MCF 10A (cell line): ENCODE measurements at regions not wholly inside any gene's neighbourhood (a gene's known extent, or its start where the extent isn't known, plus 50 kb on each side); places are given as distances from the start of the nearest gene placed in this dataset.

Experiments used
- BruUV-seq: library from RNA; stranded (reverse); fragments of 400-500 nt; replicated peaks from 2 replicates; lab custom pipeline; 2021; lab: Mats Ljungman, UMichigan
- CTCF ChIA-PET: fragments of 300-600 bp; sonication (Branson Sonifier 250); formaldehyde crosslinking; extraction: SDS; loops from one replicate; lab custom pipeline; 2021; ENCODE audit warnings: antibody characterized with exemption, inconsistent platforms; lab: Yijun Ruan, JAX
- POLR2A ChIA-PET: fragments of 300-600, 350-650 bp; sonication (Branson Sonifier 250); formaldehyde crosslinking; extraction: SDS; loops from one replicate; lab custom pipeline; 2020; ENCODE audit warnings: antibody characterized with exemption, inconsistent platforms; lab: Yijun Ruan, JAX
- DNase-seq: peaks from one replicate; pipeline ENCODE4 v3.0.0-alpha.2; 2018; ENCODE audit not compliant: unreplicated experiment
- H3K27ac Mint-ChIP-seq: one replicate; pipeline ENCODE4 v1.8.0; 2022; ENCODE audit warnings: mild to moderate bottlenecking, low read depth, mixed read lengths; ENCODE audit not compliant: unreplicated experiment
- H3K27me3 Mint-ChIP-seq: one replicate; pipeline ENCODE4 v1.8.0; 2022; ENCODE audit warnings: mixed read lengths; ENCODE audit not compliant: insufficient read depth, unreplicated experiment
- H3K36me3 Mint-ChIP-seq: one replicate; pipeline ENCODE4 v1.8.0; 2022; ENCODE audit warnings: mild to moderate bottlenecking, moderate library complexity, mixed read lengths; ENCODE audit not compliant: insufficient read depth, unreplicated experiment
- H3K4me1 Mint-ChIP-seq: one replicate; pipeline ENCODE4 v1.8.0; 2022; ENCODE audit warnings: mixed read lengths; ENCODE audit not compliant: insufficient read depth, unreplicated experiment
- H3K4me3 Mint-ChIP-seq: one replicate; pipeline ENCODE4 v1.8.0; 2022; ENCODE audit warnings: mild to moderate bottlenecking, moderate library complexity, mixed read lengths; ENCODE audit not compliant: unreplicated experiment
- H3K9me3 Mint-ChIP-seq: one replicate; pipeline ENCODE4 v1.8.0; 2022; ENCODE audit warnings: mixed read lengths; ENCODE audit not compliant: unreplicated experiment
- intact Hi-C: fragments of 100-400 bp; cut with micrococcal nuclease; formaldehyde crosslinking; loops from 2 replicates; pipeline ENCODE4 v1.14.1; 2022
- TF ChIP-seq, protein P1 (sequence below): fragments of 200-600 bp; IDR thresholded peaks from one replicate; pipeline ENCODE4 v1.8.0; 2022; ENCODE audit warnings: antibody characterized with exemption, mild to moderate bottlenecking; ENCODE audit not compliant: unreplicated experiment

DNA sequence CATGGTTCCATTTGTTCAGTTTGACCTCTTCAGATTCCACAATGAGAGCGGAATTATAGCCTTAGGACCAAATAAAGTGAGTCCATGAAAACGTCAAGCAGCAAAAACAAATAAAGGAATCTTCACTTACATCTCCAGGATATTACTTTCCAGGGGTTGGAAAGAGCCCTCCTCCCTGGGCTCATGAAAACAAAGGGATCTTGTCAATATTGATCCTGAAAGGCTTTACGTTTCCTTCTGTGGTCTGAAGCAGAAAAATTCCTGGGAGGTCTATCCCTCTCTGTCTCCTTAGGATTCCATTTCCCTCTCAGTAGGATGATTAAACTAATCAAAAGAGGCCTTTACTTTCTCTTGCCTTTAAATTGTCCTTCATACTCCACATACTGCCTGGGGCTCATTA is 293.5 kb downstream of the GPAM start:
- intact Hi-C loops = no loop called here
- DNase-seq = no peak
- Mint-ChIP-seq H3K36me3 (no peaks in the 10 kb centered on the region), H3K9me3 (peaks cover 13% of the 10 kb centered on the region), H3K27me3 (peaks cover 18% of the 10 kb centered on the region), H3K4me1 (no peaks in the 10 kb centered on the region), H3K27ac (no peak overlapping the region), H3K4me3 (no peak overlapping the region)
- TF ChIP-seq, protein P1, sequence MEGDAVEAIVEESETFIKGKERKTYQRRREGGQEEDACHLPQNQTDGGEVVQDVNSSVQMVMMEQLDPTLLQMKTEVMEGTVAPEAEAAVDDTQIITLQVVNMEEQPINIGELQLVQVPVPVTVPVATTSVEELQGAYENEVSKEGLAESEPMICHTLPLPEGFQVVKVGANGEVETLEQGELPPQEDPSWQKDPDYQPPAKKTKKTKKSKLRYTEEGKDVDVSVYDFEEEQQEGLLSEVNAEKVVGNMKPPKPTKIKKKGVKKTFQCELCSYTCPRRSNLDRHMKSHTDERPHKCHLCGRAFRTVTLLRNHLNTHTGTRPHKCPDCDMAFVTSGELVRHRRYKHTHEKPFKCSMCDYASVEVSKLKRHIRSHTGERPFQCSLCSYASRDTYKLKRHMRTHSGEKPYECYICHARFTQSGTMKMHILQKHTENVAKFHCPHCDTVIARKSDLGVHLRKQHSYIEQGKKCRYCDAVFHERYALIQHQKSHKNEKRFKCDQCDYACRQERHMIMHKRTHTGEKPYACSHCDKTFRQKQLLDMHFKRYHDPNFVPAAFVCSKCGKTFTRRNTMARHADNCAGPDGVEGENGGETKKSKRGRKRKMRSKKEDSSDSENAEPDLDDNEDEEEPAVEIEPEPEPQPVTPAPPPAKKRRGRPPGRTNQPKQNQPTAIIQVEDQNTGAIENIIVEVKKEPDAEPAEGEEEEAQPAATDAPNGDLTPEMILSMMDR = no peak
- ChIA-PET CTCF (interaction anchor here (0.7 kb wide), 1 partner anchor 193 kb away, joined by 3 read pairs; no protein-coding TSS in a partner anchor), POLR2A (no interaction called here)
- no TSS peak for BruUV-seq

DNA sequence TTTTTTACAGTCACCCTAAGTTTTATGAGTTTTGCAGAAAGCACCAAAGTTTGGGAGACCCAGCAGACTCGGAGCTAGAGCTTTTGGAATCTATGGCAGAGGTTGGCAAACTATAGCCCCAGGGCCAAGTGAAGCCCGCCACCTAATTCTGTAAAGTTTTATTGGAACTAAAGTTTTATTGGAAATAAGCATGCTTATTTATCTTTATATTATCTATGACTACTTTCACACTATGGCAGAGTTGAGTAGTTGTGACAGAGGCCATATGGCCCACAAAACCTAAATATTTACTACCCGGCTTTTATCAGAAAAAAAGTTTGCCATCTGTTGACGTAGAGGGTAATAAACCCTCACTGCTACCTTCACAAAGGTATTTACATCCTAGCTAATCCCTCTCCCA is 267.6 kb downstream of the GPAM start:
- intact Hi-C loops = no loop called here
- POLR2A ChIA-PET = no interaction called here
- no peaks in the 10 kb centered on the region for H3K4me1 Mint-ChIP-seq

DNA sequence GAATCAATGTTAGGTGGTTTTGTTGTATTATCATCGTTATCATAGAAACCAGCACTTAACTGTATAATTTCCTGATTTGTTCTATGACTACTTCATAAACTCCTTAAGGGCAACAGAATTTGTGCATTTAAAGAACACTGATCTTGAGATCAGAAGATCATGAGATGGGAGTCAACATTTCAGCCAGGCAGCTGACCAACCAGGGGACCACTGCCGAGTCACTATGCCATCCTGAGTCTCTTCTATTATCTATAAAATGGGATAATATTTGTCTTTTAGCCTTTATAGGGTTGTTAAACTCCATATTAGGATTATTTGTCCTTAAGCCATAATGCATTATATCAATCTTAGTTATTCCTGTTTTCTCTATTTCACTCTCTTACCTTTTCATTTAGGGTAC is 261.7 kb downstream of the GPAM start:
- no peaks in the 10 kb centered on the region for H3K9me3 Mint-ChIP-seq
- CTCF ChIA-PET = interaction anchor here (0.6 to 0.7 kb wide), 2 partner anchors 33 to 577 kb away, joined by 3 read pairs; no protein-coding TSS in a partner anchor
- no peaks in the 10 kb centered on the region for H3K36me3 Mint-ChIP-seq
- TF ChIP-seq, protein P1 = no peak
- peaks cover 29% of the 10 kb centered on the region for H3K27me3 Mint-ChIP-seq
- BruUV-seq = no TSS peak
- no peaks in the 10 kb centered on the region for H3K4me1 Mint-ChIP-seq
- no peak overlapping the region for H3K4me3 Mint-ChIP-seq
- H3K27ac Mint-ChIP-seq = no peak overlapping the region
- no peak for DNase-seq
- intact Hi-C loops = no loop called here
- POLR2A ChIA-PET = no interaction called here

More for the DNA sequence above, 267.6 kb downstream of the GPAM start:
- Mint-ChIP-seq H3K27ac (no peak overlapping the region), H3K36me3 (no peaks in the 10 kb centered on the region), H3K4me3 (no peak overlapping the region), H3K9me3 (no peaks in the 10 kb centered on the region), H3K27me3 (peaks cover 43% of the 10 kb centered on the region)
- BruUV-seq = no TSS peak
- TF ChIP-seq, protein P1 = no peak
- CTCF ChIA-PET = no interaction called here
- DNase-seq = no peak

DNA sequence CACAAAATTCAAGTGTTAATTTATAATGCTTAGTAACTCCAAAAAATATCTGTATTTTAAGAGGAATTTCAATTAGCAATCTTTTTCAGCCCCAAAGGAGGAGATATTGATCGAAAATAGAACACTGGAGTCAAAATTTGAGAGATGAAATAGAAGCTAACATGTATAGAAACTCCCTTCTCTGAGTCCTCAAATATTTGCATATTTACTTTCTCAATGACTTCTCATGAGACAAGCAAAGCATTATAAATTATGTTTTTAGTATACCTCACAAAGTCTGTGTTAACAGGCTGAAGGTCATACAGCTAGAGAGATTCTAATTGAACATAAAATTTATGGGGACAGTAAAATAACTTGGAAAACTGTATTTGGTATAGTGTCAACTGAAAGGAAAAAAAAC is 260.5 kb downstream of the GPAM start:
- no peak for DNase-seq
- intact Hi-C loops = no loop called here
- Mint-ChIP-seq H3K4me3 (no peak overlapping the region), H3K4me1 (no peaks in the 10 kb centered on the region), H3K36me3 (no peaks in the 10 kb centered on the region), H3K27ac (no peak overlapping the region), H3K9me3 (no peaks in the 10 kb centered on the region), H3K27me3 (peaks cover 17% of the 10 kb centered on the region)
- ChIA-PET CTCF (interaction anchor here (0.5 kb wide), 1 partner anchor 856 kb away, joined by 3 read pairs; no protein-coding TSS in a partner anchor), POLR2A (interaction anchor here (0.6 kb wide), 2 partner anchors 118 to 731 kb away, joined by 3 read pairs; no protein-coding TSS in a partner anchor)
- TF ChIP-seq, protein P1 = no peak
- no TSS peak for BruUV-seq
